ENCODE measurements at regions not wholly inside any gene's neighbourhood (a gene's known extent, or its start where the extent isn't known, plus 50 kb on each side); places are given as distances from the start of the nearest gene placed in this dataset.
"Not testable (repeated sequence)": the region's sequence is repeated elsewhere in the genome, so short reads cannot be mapped to it uniquely, and the experiment has no call there.

GRCh38 chr20:59470521-59470920 is 133.8 kb upstream of the PHACTR3 start:
- Histone ChIP-seq H3K9ac (ENCODE audit: low read depth, low read length) (no peak overlapping the region), H3K4me1 (ENCODE audit: insufficient read depth, low read length) (no peaks in the 10 kb centered on the region; the same call in 1 of the 2 replicates), H3K36me3 (ENCODE audit: insufficient read depth, low read length) (no peaks in the 10 kb centered on the region), H3K9me3 (ENCODE audit: control insufficient read depth, insufficient read depth, low read length) (peaks cover 7% of the 10 kb centered on the region; the same call in 1 of the 2 replicates)

- Histone ChIP-seq H3K9ac (ENCODE audit: low read depth, low read length) (no peak overlapping the region), H3K36me3 (ENCODE audit: insufficient read depth, low read length) (no peaks in the 10 kb centered on the region), H3K9me3 (ENCODE audit: control insufficient read depth, insufficient read depth, low read length) (peaks cover 7% of the 10 kb centered on the region; the same call in 1 of the 2 replicates), H3K4me1 (ENCODE audit: insufficient read depth, low read length) (no peaks in the 10 kb centered on the region; the same call in 1 of the 2 replicates)
These were observed 132.5 kb upstream of the PHACTR3 start for GRCh38 chr20:59471653-59472421.

GRCh38 chr20:59473742-59474141 is 130.6 kb upstream of the PHACTR3 start:
- Histone ChIP-seq H3K4me1 (ENCODE audit: insufficient read depth, low read length) (no peaks in the 10 kb centered on the region; the same call in 1 of the 2 replicates), H3K9me3 (ENCODE audit: control insufficient read depth, insufficient read depth, low read length) (peaks cover 7% of the 10 kb centered on the region; the same call in 1 of the 2 replicates), H3K36me3 (ENCODE audit: insufficient read depth, low read length) (no peaks in the 10 kb centered on the region), H3K9ac (ENCODE audit: low read depth, low read length) (no peak overlapping the region)

GRCh38 chr20:59481067-59481466 is 123.3 kb upstream of the PHACTR3 start:
- H3K4me1 ChIP-seq (ENCODE audit: insufficient read depth, low read length): no peaks in the 10 kb centered on the region
- no peak overlapping the region for H3K9ac ChIP-seq (ENCODE audit: low read depth, low read length)
- H3K9me3 ChIP-seq (ENCODE audit: control insufficient read depth, insufficient read depth, low read length): no peaks in the 10 kb centered on the region
- H3K36me3 ChIP-seq (ENCODE audit: insufficient read depth, low read length): no peaks in the 10 kb centered on the region

GRCh38 chr20:59481477-59482018 is 122.8 kb upstream of the PHACTR3 start:
- Histone ChIP-seq H3K36me3 (ENCODE audit: insufficient read depth, low read length) (no peaks in the 10 kb centered on the region), H3K9me3 (ENCODE audit: control insufficient read depth, insufficient read depth, low read length) (no peaks in the 10 kb centered on the region), H3K9ac (ENCODE audit: low read depth, low read length) (no peak overlapping the region), H3K4me1 (ENCODE audit: insufficient read depth, low read length) (no peaks in the 10 kb centered on the region)

- Histone ChIP-seq H3K4me1 (ENCODE audit: insufficient read depth, low read length) (no peaks in the 10 kb centered on the region), H3K9ac (ENCODE audit: low read depth, low read length) (no peak overlapping the region), H3K36me3 (ENCODE audit: insufficient read depth, low read length) (no peaks in the 10 kb centered on the region), H3K9me3 (ENCODE audit: control insufficient read depth, insufficient read depth, low read length) (no peaks in the 10 kb centered on the region)
These were observed 121.8 kb upstream of the PHACTR3 start for GRCh38 chr20:59482351-59483187.

GRCh38 chr20:59483481-59483880 is 120.9 kb upstream of the PHACTR3 start:
- Histone ChIP-seq H3K4me1 (ENCODE audit: insufficient read depth, low read length) (no peaks in the 10 kb centered on the region), H3K9ac (ENCODE audit: low read depth, low read length) (no peak overlapping the region), H3K36me3 (ENCODE audit: insufficient read depth, low read length) (no peaks in the 10 kb centered on the region), H3K9me3 (ENCODE audit: control insufficient read depth, insufficient read depth, low read length) (no peaks in the 10 kb centered on the region)

- Histone ChIP-seq H3K9ac (ENCODE audit: low read depth, low read length) (no peak overlapping the region), H3K36me3 (ENCODE audit: insufficient read depth, low read length) (no peaks in the 10 kb centered on the region), H3K9me3 (ENCODE audit: control insufficient read depth, insufficient read depth, low read length) (no peaks in the 10 kb centered on the region), H3K4me1 (ENCODE audit: insufficient read depth, low read length) (no peaks in the 10 kb centered on the region)
These were observed 120.1 kb upstream of the PHACTR3 start for GRCh38 chr20:59484228-59484627.

- no peak overlapping the region for H3K9ac ChIP-seq (ENCODE audit: low read depth, low read length)
- H3K4me1 ChIP-seq (ENCODE audit: insufficient read depth, low read length): no peaks in the 10 kb centered on the region
- no peaks in the 10 kb centered on the region for H3K36me3 ChIP-seq (ENCODE audit: insufficient read depth, low read length)
- no peaks in the 10 kb centered on the region for H3K9me3 ChIP-seq (ENCODE audit: control insufficient read depth, insufficient read depth, low read length)
These were observed 118.5 kb upstream of the PHACTR3 start for GRCh38 chr20:59485576-59486454.

GRCh38 chr20:59488459-59488858 is 115.9 kb upstream of the PHACTR3 start:
- not testable (repeated sequence) for H3K9ac ChIP-seq (ENCODE audit: low read depth, low read length); H3K9me3 ChIP-seq (ENCODE audit: control insufficient read depth, insufficient read depth, low read length); H3K4me1 ChIP-seq (ENCODE audit: insufficient read depth, low read length); H3K36me3 ChIP-seq (ENCODE audit: insufficient read depth, low read length)

GRCh38 chr20:59490196-59491004 is 113.9 kb upstream of the PHACTR3 start:
- H3K36me3 ChIP-seq (ENCODE audit: insufficient read depth, low read length); H3K9me3 ChIP-seq (ENCODE audit: control insufficient read depth, insufficient read depth, low read length); H3K9ac ChIP-seq (ENCODE audit: low read depth, low read length); H3K4me1 ChIP-seq (ENCODE audit: insufficient read depth, low read length): not testable (repeated sequence)

GRCh38 chr20:59491884-59492283 is 112.5 kb upstream of the PHACTR3 start:
- Histone ChIP-seq H3K4me1 (ENCODE audit: insufficient read depth, low read length) (no peaks in the 10 kb centered on the region), H3K9ac (ENCODE audit: low read depth, low read length) (no peak overlapping the region), H3K36me3 (ENCODE audit: insufficient read depth, low read length) (no peaks in the 10 kb centered on the region), H3K9me3 (ENCODE audit: control insufficient read depth, insufficient read depth, low read length) (no peaks in the 10 kb centered on the region)

- no peak overlapping the region for H3K9ac ChIP-seq (ENCODE audit: low read depth, low read length)
- no peaks in the 10 kb centered on the region for H3K4me1 ChIP-seq (ENCODE audit: insufficient read depth, low read length)
- H3K9me3 ChIP-seq (ENCODE audit: control insufficient read depth, insufficient read depth, low read length): no peaks in the 10 kb centered on the region
- no peaks in the 10 kb centered on the region for H3K36me3 ChIP-seq (ENCODE audit: insufficient read depth, low read length)
These were observed 110.4 kb upstream of the PHACTR3 start for GRCh38 chr20:59493926-59494325.
